Erythroblast (primary cell): ENCODE measurements at regions not wholly inside any gene's neighbourhood (a gene's known extent, or its start where the extent isn't known, plus 50 kb on each side); places are given as distances from the start of the nearest gene placed in this dataset.

ENCODE experiments used
- DNase-seq, 2 experiments: peaks; one replicate each; lab custom pipeline; 2025; lab: John Stamatoyannopoulos, UW
- GATA1 ChIP-seq: IDR thresholded peaks from 2 replicates; pipeline ENCODE4 v1.6.1; 2011; ENCODE audit warnings: low read depth, mild to moderate bottlenecking, control low read depth, low read length, moderate library complexity
- POLR2A ChIP-seq: IDR thresholded peaks from 2 replicates; pipeline ENCODE4 v1.6.1; 2011; ENCODE audit warnings: mild to moderate bottlenecking, low read length

GRCh38 chr10:83289948-83290347 is 849.4 kb upstream of the GHITM start:
- no peak for DNase-seq
- TF ChIP-seq POLR2A: no peak
- TF ChIP-seq GATA1: no peak

GRCh38 chr10:83301732-83302131 is 837.6 kb upstream of the GHITM start:
- no peak for DNase-seq
- no peak for TF ChIP-seq GATA1
- TF ChIP-seq POLR2A: no peak

GRCh38 chr10:83302623-83303022 is 836.7 kb upstream of the GHITM start:
- TF ChIP-seq POLR2A: no peak
- DNase-seq: no peak

GRCh38 chr10:83310688-83311087 is 828.6 kb upstream of the GHITM start:
- no peak for TF ChIP-seq POLR2A
- no peak for TF ChIP-seq GATA1
- no peak for DNase-seq

- DNase-seq: no peak
- no peak for TF ChIP-seq GATA1
- no peak for TF ChIP-seq POLR2A
Observed at GRCh38 chr10:83312570-83312969, 826.7 kb upstream of the GHITM start.

GRCh38 chr10:83332690-83333089 is 806.6 kb upstream of the GHITM start:
- no peak for TF ChIP-seq POLR2A
- no peak for TF ChIP-seq GATA1
- no peak for DNase-seq

- DNase-seq: no peak
- no peak for TF ChIP-seq GATA1
- no peak for TF ChIP-seq POLR2A
Observed at GRCh38 chr10:83333566-83333965, 805.7 kb upstream of the GHITM start.

GRCh38 chr10:83343676-83344075 is 795.6 kb upstream of the GHITM start:
- no peak for TF ChIP-seq POLR2A
- TF ChIP-seq GATA1: no peak
- DNase-seq: no peak

- DNase-seq: no peak
- no peak for TF ChIP-seq POLR2A
- no peak for TF ChIP-seq GATA1
Observed at GRCh38 chr10:83346266-83346910, 792.9 kb upstream of the GHITM start.

GRCh38 chr10:83352588-83352987 is 786.7 kb upstream of the GHITM start:
- TF ChIP-seq GATA1: no peak
- no peak for TF ChIP-seq POLR2A
- DNase-seq: no peak

GRCh38 chr10:83354456-83354855 is 784.9 kb upstream of the GHITM start:
- no peak for DNase-seq
- TF ChIP-seq POLR2A: no peak
- TF ChIP-seq GATA1: no peak

GRCh38 chr10:83357004-83357403 is 782.3 kb upstream of the GHITM start:
- no peak for TF ChIP-seq GATA1
- TF ChIP-seq POLR2A: no peak
- DNase-seq: no peak

GRCh38 chr10:83357627-83358026 is 781.7 kb upstream of the GHITM start:
- no peak for DNase-seq
- TF ChIP-seq GATA1 (no peak), POLR2A (no peak)

- no peak for DNase-seq
Observed at GRCh38 chr10:83367036-83367435, 772.3 kb upstream of the GHITM start.

More at GRCh38 chr10:83367036-83367435, 772.3 kb upstream of the GHITM start:
- TF ChIP-seq GATA1: no peak
- TF ChIP-seq POLR2A: no peak
